ENCODE measurements at regions not wholly inside any gene's neighbourhood (a gene's known extent, or its start where the extent isn't known, plus 50 kb on each side); places are given as distances from the start of the nearest gene placed in this dataset.

DNA sequence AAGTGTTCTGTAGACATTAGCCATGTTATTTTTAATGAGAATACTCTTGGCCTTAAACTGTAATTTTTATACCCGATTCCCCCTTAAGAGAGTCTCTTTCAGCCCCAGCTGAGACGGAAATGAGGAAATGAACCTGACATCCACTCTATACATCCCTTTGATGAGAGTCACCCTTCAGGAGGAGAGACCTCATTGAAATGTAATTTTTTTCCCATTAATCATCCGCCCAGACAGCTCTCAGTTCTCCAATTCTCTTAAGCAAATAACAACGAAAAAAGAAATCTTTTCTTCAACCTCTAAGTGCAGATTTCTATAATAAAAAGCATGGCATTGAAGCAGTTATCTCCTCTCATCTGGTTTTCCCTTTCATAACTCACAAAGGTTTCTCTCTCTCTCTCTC is 243.8 kb upstream of the PMEPA1 start:
- Histone ChIP-seq H3K18ac (ENCODE audit: extremely low read depth, low read length) (no peak overlapping the region), H3K4me1 (replicated peaks in 1 of 4; ENCODE audit: control insufficient read depth in 3 of 4, insufficient read depth in 4 of 4, low read length in 3 of 4) (no peaks in the 10 kb centered on the region; a peak in 1 of 7 replicates), H2AFZ (ENCODE audit: low read length) (no peak overlapping the region), H3K23me2 (ENCODE audit: low read depth, low read length) (peaks cover 9% of the 10 kb centered on the region; the same call in 1 of the 2 replicates), H2BK12ac (ENCODE audit: low read depth, low read length) (no peak overlapping the region), H4K91ac (replicated peaks; ENCODE audit: insufficient read length, low read length) (no peak overlapping the region), H3K4me3 (ENCODE audit: extremely low read depth in 1 of 4, insufficient read depth in 2 of 4, low read depth in 3 of 4, low read length in 4 of 4) (no peak overlapping the region), H3K56ac (replicated peaks; ENCODE audit: insufficient read length, low read depth, low read length) (no peak overlapping the region), H2BK120ac (replicated peaks; ENCODE audit: low read depth, low read length) (no peak overlapping the region), H2BK20ac (ENCODE audit: low read length) (no peak overlapping the region), H4K20me1 (replicated peaks in 1 of 2; ENCODE audit: control insufficient read depth in 1 of 2, insufficient read depth in 2 of 2, low read length in 2 of 2) (peaks cover 0 to 2% of the 10 kb centered on the region in 2 experiments), H2AK5ac (ENCODE audit: low read depth, low read length) (no peak overlapping the region), H3K36me3 (ENCODE audit: control insufficient read depth in 2 of 4, insufficient read depth in 4 of 4, low read length in 3 of 4) (peaks cover 0 to 2% (median 0%) of the 10 kb centered on the region in 4 experiments; a peak in 1 of 8 replicates), H3K79me1 (ENCODE audit: low read depth, low read length) (no peaks in the 10 kb centered on the region), H3K4ac (replicated peaks; ENCODE audit: insufficient read length, low read depth, low read length) (no peak overlapping the region), H3K4me2 (ENCODE audit: insufficient read depth in 1 of 2, low read depth in 2 of 2, low read length in 2 of 2) (no peak overlapping the region), H3K9ac (replicated peaks in 1 of 4; ENCODE audit: extremely low read depth in 1 of 4, low read depth in 3 of 4, low read length in 3 of 4) (no peak overlapping the region), H3K27ac (ENCODE audit: low read depth, low read length) (no peak overlapping the region), H3K27me3 (replicated peaks in 1 of 4; ENCODE audit: control insufficient read depth in 3 of 4, extremely low read depth in 1 of 4, insufficient read depth in 3 of 4, low read length in 3 of 4) (no peaks in the 10 kb centered on the region; a peak in 1 of 7 replicates), H3K79me2 (ENCODE audit: control insufficient read depth in 1 of 2, insufficient read depth in 2 of 2, low read length in 2 of 2) (no peaks in the 10 kb centered on the region), H2BK5ac (ENCODE audit: low read depth, low read length) (no peak overlapping the region), H3K14ac (ENCODE audit: insufficient read length) (no peak overlapping the region), H4K5ac (ENCODE audit: insufficient read length, low read depth, low read length) (no peak overlapping the region), H3K23ac (ENCODE audit: insufficient read length) (no peak overlapping the region), H4K8ac (ENCODE audit: extremely low read depth, insufficient read depth, low read length) (no peak overlapping the region), H3K9me3 (ENCODE audit: insufficient read depth in 2 of 2, low read depth in 1 of 2, low read length in 1 of 2) (peaks cover 0 to 6% of the 10 kb centered on the region in 2 experiments; a peak in 1 of 4 replicates), H2BK15ac (ENCODE audit: low read length) (no peak overlapping the region)
- no peak for DNase-seq (ENCODE audit: low read depth in 1 of 2, low spot score in 2 of 2)
- no peak for FAIRE-seq
- 83% methylated on average over 4 of the region's 4 CpGs; no CpG with 5 or more reads in 1 of the 2 experiments for WGBS, 2 experiments (ENCODE audit: extremely low coverage in 1 of 2, insufficient coverage in 1 of 2, insufficient read length in 1 of 2, insufficient replicate concordance in 2 of 2, low coverage in 1 of 2, low lambda C conversion rate in 2 of 2, missing lambda C conversion rate in 1 of 2)
- TF ChIP-seq ATF2 (IDR thresholded peaks at IDR 0.05; ENCODE audit: low read length) (no peak), ZNF274 (IDR thresholded peaks at IDR 0.05; ENCODE audit: borderline replicate concordance, extremely low read depth, low read length) (no peak), BACH1 (IDR thresholded peaks at IDR 0.05; ENCODE audit: low read length) (no peak), RBBP5 (IDR thresholded peaks at IDR 0.05; ENCODE audit: borderline replicate concordance, low read depth, low read length) (no peak), PHF8 (conservative IDR thresholded peaks at IDR 0.05; ENCODE audit: low read depth, low read length) (no peak), BRCA1 (IDR thresholded peaks at IDR 0.05; ENCODE audit: low read depth, low read length) (no peak), SUZ12 (IDR thresholded peaks at IDR 0.05; ENCODE audit: low read length) (no peak)
- POLR2A ChIA-PET (ENCODE audit: partially characterized antibody): no interaction called here
- CTCF ChIA-PET (ENCODE audit: partially characterized antibody): interaction anchor here (0.7 to 1.5 kb wide), 3 partner anchors 9 to 355 kb away, joined by 3 read pairs; no protein-coding TSS in a partner anchor

Measured in H1 (cell line).